Stomach (tissue), 8 donors: ENCODE measurements at regions not wholly inside any gene's neighbourhood (a gene's known extent, or its start where the extent isn't known, plus 50 kb on each side); places are given as distances from the start of the nearest gene placed in this dataset.
"Not testable (repeated sequence)": the region's sequence is repeated elsewhere in the genome, so short reads cannot be mapped to it uniquely, and the experiment has no call there.

Experiments
- DNase-seq, 2 donors: peaks; one replicate each; pipeline versions ENCODE4 v3.0.0 to v3.0.0-alpha.2; 2013 to 2019
- H3K27ac ChIP-seq, 5 donors: fragments of 200-600 bp in 4 of 5; sonication (generic) in 4 of 5; one replicate each; pipeline ENCODE4 v1.5.1; 2013 to 2019; ENCODE audit warnings: mild to moderate bottlenecking in 1 of 5, moderate library complexity in 1 of 5
- H3K27me3 ChIP-seq, 3 donors: fragments of 200-600 bp; sonication (generic); one replicate each; pipeline ENCODE4 v1.5.1; 2017 to 2019; ENCODE audit warnings: mixed run types in 1 of 3
- H3K36me3 ChIP-seq, 4 donors: fragments of 200-600 bp; sonication (generic); 1 replicate in 3 of 4; 2 replicates in 1 of 4; pipeline ENCODE4 v1.5.1; 2016 to 2019
- H3K4me1 ChIP-seq, 4 donors: fragments of 200-600 bp; sonication (generic); one replicate each; pipeline ENCODE4 v1.5.1; 2016 to 2019
- H3K4me3 ChIP-seq, 4 donors: fragments of 200-600 bp; sonication (generic) in 3 of 4; one replicate each; pipeline ENCODE4 v1.5.1; 2016 to 2019; ENCODE audit warnings: mild to moderate bottlenecking in 1 of 4
- H3K9me3 ChIP-seq, 4 donors: fragments of 200-600 bp; sonication (generic); one replicate each; pipeline ENCODE4 v1.5.1; 2016 to 2019
- EP300 ChIP-seq: sonication (generic); formaldehyde crosslinking; IDR thresholded peaks from one replicate; pipeline ENCODE4 v1.6.1; 2017; ENCODE audit warnings: antibody characterized with exemption
- POLR2A ChIP-seq, 4 donors: fragments of 450-650 bp; IDR thresholded peaks; one replicate each; pipeline ENCODE4 v1.6.1; 2016; ENCODE audit warnings: antibody characterized with exemption in 4 of 4, control low read depth in 2 of 4, mild to moderate bottlenecking in 1 of 4, moderate library complexity in 1 of 4
- POLR2AphosphoS5 ChIP-seq, 3 donors: sonication (generic); formaldehyde crosslinking; IDR thresholded peaks; one replicate each; pipeline ENCODE4 v1.6.1; 2016; ENCODE audit warnings: antibody characterized with exemption in 3 of 3
- WGBS, 5 donors: extraction: QIAGEN DNeasy Blood & Tissue Kit in 3 of 5; methylation state at CpG; one replicate each; pipeline versions ENCODE4 v1.1.5 to v1.1.7; 2013 to 2018; 5-methylcytosine and 5-hydroxymethylcytosine counted together
- intact Hi-C: fragments of 100-400 bp; cut with DNase I; formaldehyde crosslinking; loops from one replicate; pipeline ENCODE4 v1.15.1; 2023; ENCODE audit warnings: low total_unique reads
- TF ChIP-seq, protein P1 (sequence below), 7 experiments: fragments of 450-650 bp in 4 of 7; fragments of 200-600 bp in 3 of 7; sonication (generic) in 3 of 7; IDR thresholded peaks; one replicate each; pipeline ENCODE4 v1.5.1; 2016 to 2019; ENCODE audit warnings: antibody characterized with exemption in 7 of 7, control low read depth in 2 of 7, mild to moderate bottlenecking in 1 of 7
- donor health status: healthy with polysubstance abuse.
- donor health status: Bipolar disorder and iron deficiency.
- donor health status: healthy.

DNA sequence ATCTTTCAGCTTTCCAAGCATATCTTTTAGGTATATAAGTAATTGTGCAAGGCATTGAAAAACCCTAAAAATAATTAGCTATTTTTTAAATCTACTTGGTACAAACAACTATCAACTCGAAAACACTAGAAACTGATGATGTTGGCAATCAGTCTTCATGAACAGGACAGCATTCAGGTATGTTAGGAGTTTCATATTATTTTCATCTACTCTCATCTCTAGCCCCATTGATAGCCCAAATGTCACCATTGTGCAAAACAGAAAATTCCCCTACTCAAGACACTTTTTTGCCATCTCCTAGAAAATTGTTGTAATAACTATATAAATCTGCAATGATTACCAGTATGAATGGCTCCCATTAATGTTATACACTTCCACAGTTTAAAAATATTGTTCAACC is 144.5 kb upstream of the KRAS start:
- 0 to 87% (median 52%) methylated on average over 1 of the region's 1 CpG for WGBS, 5 donors

DNA sequence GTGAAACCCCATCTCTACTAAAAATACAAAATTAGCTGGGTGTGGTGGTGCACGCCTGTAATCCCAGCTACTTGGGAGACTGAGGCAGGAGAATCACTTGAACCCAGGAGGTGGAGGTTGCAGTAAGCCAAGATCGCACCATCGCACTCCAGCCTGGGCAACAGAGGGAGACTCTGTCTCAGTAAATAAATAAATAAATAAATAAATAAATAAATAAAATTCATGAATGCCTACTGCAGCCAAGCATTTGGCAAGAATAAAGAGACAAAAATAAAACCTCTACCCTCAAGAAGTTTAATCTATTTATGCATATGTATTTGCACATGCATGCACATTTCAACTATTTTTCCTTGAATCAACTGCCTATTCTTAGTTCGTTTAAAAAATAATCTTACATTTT is 144.0 kb upstream of the KRAS start:
- not testable (repeated sequence) for H3K36me3 ChIP-seq, H3K27me3 ChIP-seq, H3K9me3 ChIP-seq, DNase-seq, H3K27ac ChIP-seq, H3K4me3 ChIP-seq, H3K4me1 ChIP-seq
- intact Hi-C loops = loop anchor here (10.0 kb wide), 1 partner anchor 160 kb away; no protein-coding TSS in a partner anchor
- WGBS, 5 donors = 70 to 91% (median 84%) methylated on average over 4 of the region's 4 CpGs

More for the DNA sequence above, 144.5 kb upstream of the KRAS start:
- H3K4me3 ChIP-seq = no peak overlapping the region
- no peaks in the 10 kb centered on the region for H3K27me3 ChIP-seq
- DNase-seq = no peak
- no peak overlapping the region for H3K27ac ChIP-seq
- H3K9me3 ChIP-seq = no peaks in the 10 kb centered on the region
- no peak for TF ChIP-seq POLR2A (IDR thresholded peaks at IDR 0.05)
- no peak for TF ChIP-seq POLR2AphosphoS5 (IDR thresholded peaks at IDR 0.05)
- TF ChIP-seq, protein P1, sequence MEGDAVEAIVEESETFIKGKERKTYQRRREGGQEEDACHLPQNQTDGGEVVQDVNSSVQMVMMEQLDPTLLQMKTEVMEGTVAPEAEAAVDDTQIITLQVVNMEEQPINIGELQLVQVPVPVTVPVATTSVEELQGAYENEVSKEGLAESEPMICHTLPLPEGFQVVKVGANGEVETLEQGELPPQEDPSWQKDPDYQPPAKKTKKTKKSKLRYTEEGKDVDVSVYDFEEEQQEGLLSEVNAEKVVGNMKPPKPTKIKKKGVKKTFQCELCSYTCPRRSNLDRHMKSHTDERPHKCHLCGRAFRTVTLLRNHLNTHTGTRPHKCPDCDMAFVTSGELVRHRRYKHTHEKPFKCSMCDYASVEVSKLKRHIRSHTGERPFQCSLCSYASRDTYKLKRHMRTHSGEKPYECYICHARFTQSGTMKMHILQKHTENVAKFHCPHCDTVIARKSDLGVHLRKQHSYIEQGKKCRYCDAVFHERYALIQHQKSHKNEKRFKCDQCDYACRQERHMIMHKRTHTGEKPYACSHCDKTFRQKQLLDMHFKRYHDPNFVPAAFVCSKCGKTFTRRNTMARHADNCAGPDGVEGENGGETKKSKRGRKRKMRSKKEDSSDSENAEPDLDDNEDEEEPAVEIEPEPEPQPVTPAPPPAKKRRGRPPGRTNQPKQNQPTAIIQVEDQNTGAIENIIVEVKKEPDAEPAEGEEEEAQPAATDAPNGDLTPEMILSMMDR (IDR thresholded peaks at IDR 0.05) = no peak
- TF ChIP-seq EP300 = no peak
- H3K4me1 ChIP-seq = no peaks in the 10 kb centered on the region
- no peaks in the 10 kb centered on the region for H3K36me3 ChIP-seq
- intact Hi-C loops = loop anchor here (10.0 kb wide), 1 partner anchor 160 kb away; no protein-coding TSS in a partner anchor

DNA sequence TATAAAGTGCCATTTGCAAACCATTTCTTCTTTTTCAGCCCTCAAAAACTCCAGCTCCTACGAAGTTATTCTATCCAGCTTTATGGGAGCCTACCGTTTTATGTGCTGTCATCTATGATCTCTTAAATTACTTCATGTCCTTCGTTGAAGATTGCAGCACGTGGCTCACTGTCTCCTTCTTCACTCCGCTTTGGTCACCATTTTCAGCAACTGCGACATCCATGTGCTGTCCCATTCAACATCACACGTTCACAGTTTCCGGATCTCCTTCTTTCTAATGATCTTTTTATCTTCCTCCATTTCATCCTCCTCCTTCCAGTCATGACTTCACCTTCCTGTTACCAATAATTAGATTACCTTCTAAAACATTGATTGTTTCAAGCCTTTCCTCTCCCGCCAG is 143.3 kb upstream of the KRAS start:
- H3K4me3 ChIP-seq = no peak overlapping the region
- DNase-seq = no peak
- H3K36me3 ChIP-seq = no peaks in the 10 kb centered on the region
- H3K27me3 ChIP-seq = no peaks in the 10 kb centered on the region
- TF ChIP-seq POLR2A (IDR thresholded peaks at IDR 0.05) = no peak
- no peak for TF ChIP-seq POLR2AphosphoS5 (IDR thresholded peaks at IDR 0.05)
- TF ChIP-seq, protein P1 (IDR thresholded peaks at IDR 0.05) = no peak
- no peak for TF ChIP-seq EP300
- no peaks in the 10 kb centered on the region for H3K9me3 ChIP-seq
- WGBS, 5 donors = 86 to 92% (median 92%) methylated on average over 9 of the region's 9 CpGs
- intact Hi-C loops = loop anchor here (10.0 kb wide), 1 partner anchor 159 kb away; no protein-coding TSS in a partner anchor
- H3K4me1 ChIP-seq = no peaks in the 10 kb centered on the region
- no peak overlapping the region for H3K27ac ChIP-seq

DNA sequence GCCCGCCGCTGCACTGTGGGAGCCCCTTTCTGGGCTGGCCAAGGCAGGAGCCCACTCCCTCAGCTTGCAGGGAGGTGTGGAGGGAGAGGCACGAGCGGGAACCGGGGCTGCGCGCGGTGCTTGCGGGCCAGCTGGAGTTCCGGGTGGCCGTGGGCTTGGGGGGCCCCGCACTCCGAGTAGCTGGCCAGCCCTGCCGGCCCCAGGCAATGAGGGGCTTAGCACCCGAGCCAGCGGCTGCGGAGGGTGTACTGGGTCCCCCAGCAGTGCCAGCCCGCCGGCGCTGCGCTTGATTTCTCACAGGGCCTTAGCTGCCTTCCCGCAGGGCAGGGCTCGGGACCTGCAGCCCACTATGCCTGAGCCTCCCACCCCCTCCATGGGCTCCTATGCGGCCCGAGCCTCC is 140.6 kb upstream of the KRAS start:
- intact Hi-C loops = loop anchor here (10.0 kb wide), 1 partner anchor 157 kb away; no protein-coding TSS in a partner anchor
- 94 to 98% (median 95%) methylated on average over 7 to 25 of the region's 25 CpGs for WGBS, 5 donors
- H3K4me1 ChIP-seq, H3K4me3 ChIP-seq, DNase-seq, H3K27ac ChIP-seq, H3K36me3 ChIP-seq, H3K9me3 ChIP-seq, H3K27me3 ChIP-seq: not testable (repeated sequence)

DNA sequence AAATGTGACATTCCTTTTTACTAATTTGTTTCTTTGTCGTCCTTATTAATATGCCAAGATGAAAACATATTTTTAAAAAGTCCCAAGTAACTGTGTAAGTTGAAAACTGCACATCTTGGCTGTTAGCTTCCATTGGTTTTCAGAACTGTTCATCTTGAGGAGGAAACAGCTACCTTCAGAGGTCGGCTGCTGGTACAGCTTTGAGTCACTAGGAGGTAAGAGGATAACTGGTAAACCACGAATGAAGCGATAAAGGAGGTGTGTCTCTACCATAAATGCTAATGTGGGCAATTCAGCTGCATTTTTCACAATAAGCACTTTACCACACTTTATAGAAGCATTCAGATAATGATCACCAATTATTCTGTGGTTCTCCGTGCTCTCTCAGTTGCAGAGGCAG is 137.5 kb upstream of the KRAS start:
- Histone ChIP-seq H3K4me1 (peaks cover 8 to 17% (median 15%) of the 10 kb centered on the region in 4 donors), H3K36me3 (no peaks in the 10 kb centered on the region), H3K4me3 (no peak overlapping the region), H3K27me3 (no peaks in the 10 kb centered on the region), H3K27ac (no peak overlapping the region), H3K9me3 (no peaks in the 10 kb centered on the region)
- intact Hi-C loops = no loop called here
- TF ChIP-seq, protein P1 (IDR thresholded peaks at IDR 0.05) = no peak
- TF ChIP-seq POLR2A (IDR thresholded peaks at IDR 0.05) (no peak), POLR2AphosphoS5 (IDR thresholded peaks at IDR 0.05) (no peak), EP300 (no peak)
- WGBS, 5 donors = 54 to 66% (median 64%) methylated on average over 5 of the region's 5 CpGs
- no peak for DNase-seq
